GM12891 (cell line): ENCODE measurements at regions not wholly inside any gene's neighbourhood (a gene's known extent, or its start where the extent isn't known, plus 50 kb on each side); places are given as distances from the start of the nearest gene placed in this dataset.
"Not testable (repeated sequence)": the region's sequence is repeated elsewhere in the genome, so short reads cannot be mapped to it uniquely, and the experiment has no call there.

ENCODE experiments used
- DNase-seq: peaks from one replicate; pipeline ENCODE4 v3.0.0; 2011; ENCODE audit warnings: low spot score; ENCODE audit not compliant: insufficient read length
- FAIRE-seq: peaks from 2 replicates; lab custom pipeline; 2011; peaks lifted over from hg19 to GRCh38; lab: Jason Lieb, UNC
- PAX5 ChIP-seq: IDR thresholded peaks from 2 replicates; pipeline ENCODE4 v1.6.1; 2011; ENCODE audit warnings: low read length, moderate library complexity, mild to moderate bottlenecking; ENCODE audit not compliant: insufficient read depth, severe bottlenecking
- POLR2A ChIP-seq: IDR thresholded peaks from 2 replicates; pipeline ENCODE4 v1.6.1; 2011; ENCODE audit warnings: low read depth, low read length, control low read depth
- POLR2AphosphoS5 ChIP-seq: IDR thresholded peaks from 2 replicates; pipeline ENCODE4 v1.6.1; 2011; ENCODE audit warnings: low read depth, low read length, control low read depth
- POU2F2 ChIP-seq: IDR thresholded peaks from 2 replicates; pipeline ENCODE4 v1.6.1; 2011; ENCODE audit warnings: low read depth, mild to moderate bottlenecking, control low read depth, low read length, moderate library complexity
- SPI1 ChIP-seq: IDR thresholded peaks from 2 replicates; pipeline ENCODE4 v1.6.1; 2011; ENCODE audit warnings: low read depth, low read length, control low read depth
- TAF1 ChIP-seq: IDR thresholded peaks from 2 replicates; pipeline ENCODE4 v1.6.1; 2011; ENCODE audit warnings: low read depth, low read length, control low read depth

DNA sequence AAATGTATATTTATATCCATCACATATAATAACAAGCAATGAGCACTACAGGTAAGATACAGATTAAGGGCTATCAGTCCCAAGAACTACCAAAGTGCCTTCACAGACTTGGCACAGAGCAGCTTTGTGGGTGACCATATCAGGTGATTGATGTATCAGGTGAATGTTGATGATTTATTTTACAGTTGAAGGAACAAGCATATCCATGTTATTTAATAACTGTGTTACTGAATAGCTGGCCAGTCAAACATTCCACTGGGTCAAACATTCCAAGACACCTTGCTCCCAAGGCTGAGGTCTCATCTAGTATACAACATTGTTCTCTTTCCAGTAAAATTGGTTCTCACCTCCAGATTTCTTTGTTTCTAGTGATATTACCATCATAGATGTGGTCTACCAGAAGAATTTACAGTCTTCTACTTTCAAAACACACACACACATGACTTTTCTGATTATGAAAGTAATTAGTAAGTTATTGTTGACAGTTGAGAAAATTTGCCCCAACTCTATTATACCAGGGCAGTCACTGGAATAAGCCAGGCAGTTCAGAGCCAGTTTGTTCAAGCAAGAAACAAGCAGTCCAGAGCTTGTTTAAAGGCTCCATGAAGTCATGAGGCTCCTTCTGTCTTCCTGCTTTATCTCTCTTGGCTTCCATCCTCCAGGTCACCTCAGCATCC lies 68.2 kb downstream of the ELAPOR2 start:
- FAIRE-seq, result no peak
- TF ChIP-seq POU2F2, result no peak
- no peak for TF ChIP-seq SPI1
- TF ChIP-seq POLR2A, result no peak
- no peak for TF ChIP-seq PAX5
- no peak for TF ChIP-seq TAF1
- TF ChIP-seq POLR2AphosphoS5, result no peak
- DNase-seq, result no peak

DNA sequence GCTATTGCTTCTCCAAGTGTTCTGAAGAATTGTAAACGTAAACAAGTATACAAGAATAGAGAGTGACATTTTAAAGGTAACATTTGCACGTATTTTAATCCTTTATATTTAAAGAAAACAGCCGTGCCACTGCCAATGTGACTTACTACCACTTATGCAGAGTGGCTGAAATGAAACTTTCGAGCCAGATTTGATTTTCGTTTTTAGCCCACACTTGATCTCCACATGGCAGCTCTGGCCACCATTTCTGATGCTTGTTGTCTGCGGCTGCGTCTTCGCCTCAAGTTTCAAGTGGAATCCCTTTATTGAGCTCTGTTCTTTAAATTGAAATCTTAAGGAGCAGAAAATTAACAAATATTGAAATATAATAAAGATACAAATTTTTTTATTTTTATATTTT lies 70.0 kb downstream of the ELAPOR2 start:
- DNase-seq, result no peak
- no peak for FAIRE-seq
- TF ChIP-seq POLR2A, result no peak
- TF ChIP-seq POU2F2, result no peak
- TF ChIP-seq SPI1, result no peak
- no peak for TF ChIP-seq PAX5
- TF ChIP-seq TAF1, result no peak
- TF ChIP-seq POLR2AphosphoS5, result no peak

DNA sequence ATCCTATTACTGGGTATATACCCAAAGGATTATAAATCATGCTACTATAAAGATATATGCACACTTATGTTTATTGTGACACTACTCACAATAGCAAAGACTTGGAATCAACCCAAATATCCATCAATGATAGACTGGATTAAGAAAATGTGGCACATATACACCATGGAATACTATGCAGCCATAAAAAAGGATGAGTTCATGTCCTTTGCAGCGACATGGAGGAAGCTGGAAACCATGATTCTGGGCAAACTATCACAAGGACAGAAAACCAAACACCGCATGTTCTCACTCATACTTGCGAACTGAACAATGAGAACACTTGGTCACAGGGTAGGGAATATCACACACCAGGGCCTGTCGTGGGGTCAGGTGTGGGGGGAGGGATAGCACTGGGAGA lies 71.6 kb downstream of the ELAPOR2 start:
- FAIRE-seq, DNase-seq: not testable (repeated sequence)

DNA sequence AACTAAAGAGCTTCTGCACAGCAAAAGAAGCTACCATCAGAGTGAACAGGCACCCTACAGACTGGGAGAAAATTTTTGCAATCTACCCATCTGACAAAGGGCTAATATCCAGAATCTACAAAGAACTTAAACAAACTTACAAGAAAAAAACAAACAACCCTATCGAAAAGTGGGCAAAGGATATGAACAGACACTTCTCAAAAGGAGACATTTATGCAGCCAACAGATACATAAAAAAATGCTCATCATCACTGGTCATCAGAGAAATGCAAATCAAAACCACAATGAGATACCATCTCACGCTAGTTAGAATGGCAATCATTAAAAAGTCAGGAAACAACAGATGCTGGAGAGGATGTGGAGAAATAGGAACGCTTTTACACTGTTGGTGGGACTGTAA lies 72.1 kb downstream of the ELAPOR2 start:
- not testable (repeated sequence) for FAIRE-seq, DNase-seq

DNA sequence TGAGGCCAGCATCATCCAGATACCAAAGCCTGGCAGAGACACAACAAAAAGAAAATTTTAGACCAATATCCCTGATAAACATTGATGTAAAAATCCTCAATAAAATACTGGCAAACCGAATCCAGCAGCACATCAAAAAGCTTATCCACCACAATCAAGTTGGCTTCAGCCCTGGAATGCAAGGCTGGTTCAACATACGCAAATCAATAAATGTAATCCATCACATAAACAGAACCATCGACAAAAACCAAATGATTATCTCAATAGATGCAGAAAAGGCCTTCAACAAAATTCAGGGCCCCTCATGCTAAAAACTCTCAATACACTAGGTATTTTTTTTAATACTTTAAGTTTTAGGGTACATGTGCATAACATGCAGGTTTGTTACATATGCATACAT lies 74.1 kb downstream of the ELAPOR2 start:
- FAIRE-seq, DNase-seq: not testable (repeated sequence)

DNA sequence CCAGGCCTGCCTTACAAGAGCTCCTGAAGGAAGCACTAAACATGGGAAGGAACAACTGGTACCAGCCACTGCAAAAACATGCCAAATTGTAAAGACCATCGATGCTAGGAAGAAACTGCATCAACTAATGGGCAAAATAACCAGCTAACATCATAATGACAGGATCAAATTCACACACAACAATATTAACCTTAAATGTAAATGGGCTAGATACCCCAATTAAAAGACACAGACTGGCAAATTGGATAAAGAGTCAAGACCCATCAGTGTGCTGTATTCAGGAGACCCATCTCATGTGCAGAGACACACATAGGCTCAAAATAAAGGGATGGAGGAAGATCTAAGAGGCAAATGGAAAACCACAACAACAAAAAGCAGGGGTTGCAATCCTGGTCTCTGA lies 75.8 kb downstream of the ELAPOR2 start:
- not testable (repeated sequence) for DNase-seq, FAIRE-seq

DNA sequence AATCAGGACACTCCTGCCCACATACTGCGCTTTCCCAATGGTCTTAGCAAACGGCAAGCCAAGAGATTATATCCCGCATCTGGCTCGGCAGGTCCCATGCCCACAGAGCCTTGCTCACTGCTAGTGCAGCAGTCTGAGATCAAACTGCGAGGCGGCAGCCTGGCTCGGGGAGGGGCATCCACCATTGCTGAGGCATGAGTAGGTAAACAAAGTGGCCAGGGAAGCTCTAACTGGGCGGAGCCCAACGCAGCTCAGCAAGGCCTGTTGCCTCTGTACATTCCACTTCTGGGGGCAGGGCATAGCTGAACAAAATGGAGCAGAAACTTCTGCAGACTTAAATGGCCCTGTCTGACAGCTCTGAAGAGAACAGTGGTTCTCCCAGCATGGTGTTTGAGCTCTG lies 77.5 kb downstream of the ELAPOR2 start:
- not testable (repeated sequence) for DNase-seq, FAIRE-seq

DNA sequence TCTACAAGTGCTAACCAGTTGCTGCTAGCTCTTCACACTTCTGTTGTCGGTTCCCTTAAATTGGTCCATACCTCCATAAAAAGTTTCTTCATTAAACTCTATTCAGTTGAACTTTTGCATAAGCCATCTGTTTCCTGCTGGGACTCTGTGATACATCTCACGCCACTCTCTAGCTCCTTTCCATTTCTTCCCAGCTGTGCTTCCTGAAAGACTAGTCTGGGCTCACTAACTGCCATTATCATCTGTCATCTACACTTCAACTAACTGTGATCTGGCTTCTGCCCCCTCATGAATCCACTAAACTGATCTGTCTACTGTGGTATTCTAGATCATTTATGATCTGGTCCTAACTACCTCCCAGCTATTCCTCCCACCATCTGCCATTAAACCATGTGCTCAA lies 78.3 kb downstream of the ELAPOR2 start:
- TF ChIP-seq SPI1 (no peak), POLR2A (no peak), POU2F2 (no peak), PAX5 (no peak), POLR2AphosphoS5 (no peak), TAF1 (no peak)
- FAIRE-seq, result no peak
- DNase-seq, result no peak

DNA sequence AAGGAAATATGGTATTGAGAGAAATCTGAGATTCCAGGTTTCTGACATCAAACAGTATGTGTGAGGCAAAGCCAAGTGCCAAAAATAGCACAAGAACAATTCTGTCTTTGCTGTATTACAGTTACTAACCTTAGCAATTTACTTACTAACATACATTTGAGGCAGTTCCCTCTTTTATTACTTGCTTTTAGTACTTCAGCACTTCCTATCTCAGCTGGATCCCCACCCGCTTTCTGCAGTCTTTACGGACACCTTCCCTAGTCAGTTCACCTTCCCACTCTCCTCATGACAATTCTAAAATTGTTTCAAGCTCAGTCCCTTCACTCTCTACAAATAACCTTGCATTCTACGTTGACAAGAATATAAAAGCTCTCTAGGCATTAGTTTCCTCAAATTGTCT lies 79.2 kb downstream of the ELAPOR2 start:
- DNase-seq (no peak), FAIRE-seq (no peak)
- no peak for TF ChIP-seq SPI1
- no peak for TF ChIP-seq TAF1
- no peak for TF ChIP-seq POLR2A
- TF ChIP-seq POU2F2, result no peak
- no peak for TF ChIP-seq PAX5
- TF ChIP-seq POLR2AphosphoS5, result no peak

DNA sequence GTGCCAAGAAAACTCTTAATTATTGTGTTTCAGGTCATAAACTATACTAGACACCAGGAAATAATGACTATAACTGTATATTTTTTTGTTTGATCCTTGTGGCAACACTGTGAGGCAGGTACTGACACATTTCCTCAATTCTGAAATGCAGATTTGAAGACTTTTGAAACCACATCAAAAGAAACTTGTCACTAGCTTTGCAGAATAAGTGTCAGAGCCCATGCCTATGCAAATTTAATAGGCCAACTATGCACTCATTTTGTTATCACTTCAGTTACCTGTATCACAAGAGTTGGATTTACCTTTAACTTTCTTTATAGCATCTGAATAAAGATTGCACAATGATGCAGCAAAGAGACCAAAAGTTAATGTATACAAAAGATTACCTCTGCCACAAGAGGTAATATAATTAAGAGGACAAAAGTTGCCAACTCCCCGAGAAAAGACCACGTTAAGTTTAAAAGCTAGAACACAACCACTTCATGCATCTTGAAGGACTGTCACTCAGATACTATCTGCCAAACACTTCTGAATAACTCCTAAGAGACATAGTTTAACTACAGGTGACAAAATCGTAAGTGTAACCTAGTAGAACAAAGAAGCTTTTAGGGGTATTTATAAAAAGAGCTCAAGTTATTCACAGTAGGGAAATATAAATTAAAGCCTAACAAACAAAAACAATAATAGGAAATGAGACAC lies 80.5 kb downstream of the ELAPOR2 start:
- FAIRE-seq, result peak; percentile 65
- TF ChIP-seq POU2F2, result peak; percentile 95
- peak; percentile 74 for TF ChIP-seq SPI1
- TF ChIP-seq POLR2AphosphoS5, result no peak

DNA sequence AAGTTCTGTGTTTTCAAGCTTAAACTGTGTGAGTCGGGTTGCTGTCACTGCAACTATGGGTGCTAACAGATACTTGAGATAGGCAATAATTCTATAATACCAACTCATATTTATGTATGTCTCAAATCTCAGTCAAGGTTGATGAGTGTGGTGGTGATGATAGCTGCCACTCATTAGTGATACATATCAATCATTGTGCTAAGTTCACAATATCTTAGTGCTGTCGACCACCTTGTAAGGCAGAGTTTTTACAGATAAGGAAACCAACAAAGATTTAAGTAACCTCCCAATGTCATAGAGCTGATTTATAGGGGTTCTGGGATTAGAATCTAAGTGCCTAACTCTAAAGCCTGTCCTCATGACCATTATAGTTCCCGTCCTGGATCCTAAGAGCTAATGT lies 82.5 kb downstream of the ELAPOR2 start:
- no peak for TF ChIP-seq PAX5
- no peak for TF ChIP-seq TAF1
- no peak for TF ChIP-seq POLR2AphosphoS5
- no peak for TF ChIP-seq POU2F2
- no peak for TF ChIP-seq SPI1
- no peak for TF ChIP-seq POLR2A
- FAIRE-seq, result no peak
- DNase-seq, result no peak

More for the DNA sequence above, 80.5 kb downstream of the ELAPOR2 start:
- no peak for DNase-seq
